ENCODE measurements at regions not wholly inside any gene's neighbourhood (a gene's known extent, or its start where the extent isn't known, plus 50 kb on each side); places are given as distances from the start of the nearest gene placed in this dataset.

DNA sequence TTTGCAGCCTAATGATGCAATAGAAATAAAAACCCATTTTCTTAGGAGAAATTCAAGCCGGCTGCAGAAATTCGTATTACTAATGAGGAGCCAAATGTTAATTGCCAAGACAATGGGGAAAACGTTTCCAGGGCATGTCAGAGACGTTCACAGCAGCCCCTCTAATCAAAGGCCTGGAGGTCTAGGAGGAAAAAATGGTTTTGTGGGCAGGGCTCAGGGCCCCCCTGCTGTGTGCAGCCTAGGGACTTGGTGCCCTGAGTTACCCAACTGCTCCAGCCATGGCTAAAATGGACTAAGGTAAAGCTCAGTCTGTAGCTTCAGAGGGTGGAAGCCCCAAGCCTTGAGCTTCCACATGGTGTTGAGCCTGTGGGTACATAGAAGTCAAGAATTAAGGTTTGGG is 461.4 kb downstream of the FAT4 start:
- no peak overlapping the region for H3K9ac ChIP-seq (replicated peaks; ENCODE audit: extremely low read depth, insufficient read depth, low read length)
- no peaks in the 10 kb centered on the region for H3K36me3 ChIP-seq (ENCODE audit: control insufficient read depth in 2 of 2, extremely low read depth in 1 of 2, insufficient read depth in 2 of 2, low read length in 2 of 2)
- intact Hi-C loops (cut with micrococcal nuclease) (no loop called here), dilution Hi-C loops (cut with MboI; ENCODE audit: extremely low pct_ligation_motif_present, low sequenced_read_pairs) (no loop called here)
- H3K4me3 ChIP-seq (replicated peaks in 1 of 3; ENCODE audit: insufficient read depth in 1 of 3, low read depth in 1 of 3, low read length in 3 of 3), result no peak overlapping the region
- FAIRE-seq, result no peak
- no peak for TF ChIP-seq MYC (IDR thresholded peaks at IDR 0.05; ENCODE audit: low read depth, low read length)
- TF ChIP-seq, protein P1, sequence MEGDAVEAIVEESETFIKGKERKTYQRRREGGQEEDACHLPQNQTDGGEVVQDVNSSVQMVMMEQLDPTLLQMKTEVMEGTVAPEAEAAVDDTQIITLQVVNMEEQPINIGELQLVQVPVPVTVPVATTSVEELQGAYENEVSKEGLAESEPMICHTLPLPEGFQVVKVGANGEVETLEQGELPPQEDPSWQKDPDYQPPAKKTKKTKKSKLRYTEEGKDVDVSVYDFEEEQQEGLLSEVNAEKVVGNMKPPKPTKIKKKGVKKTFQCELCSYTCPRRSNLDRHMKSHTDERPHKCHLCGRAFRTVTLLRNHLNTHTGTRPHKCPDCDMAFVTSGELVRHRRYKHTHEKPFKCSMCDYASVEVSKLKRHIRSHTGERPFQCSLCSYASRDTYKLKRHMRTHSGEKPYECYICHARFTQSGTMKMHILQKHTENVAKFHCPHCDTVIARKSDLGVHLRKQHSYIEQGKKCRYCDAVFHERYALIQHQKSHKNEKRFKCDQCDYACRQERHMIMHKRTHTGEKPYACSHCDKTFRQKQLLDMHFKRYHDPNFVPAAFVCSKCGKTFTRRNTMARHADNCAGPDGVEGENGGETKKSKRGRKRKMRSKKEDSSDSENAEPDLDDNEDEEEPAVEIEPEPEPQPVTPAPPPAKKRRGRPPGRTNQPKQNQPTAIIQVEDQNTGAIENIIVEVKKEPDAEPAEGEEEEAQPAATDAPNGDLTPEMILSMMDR (IDR thresholded peaks at IDR 0.05; ENCODE audit: extremely low read depth in 1 of 2, insufficient read depth in 1 of 2, low read depth in 1 of 2, low read length in 2 of 2), result no peak
- no peak for TF ChIP-seq FOS (IDR thresholded peaks at IDR 0.05; ENCODE audit: borderline replicate concordance, insufficient read depth, low read length)
- TF ChIP-seq GATA2 (IDR thresholded peaks at IDR 0.05; ENCODE audit: insufficient read depth, insufficient read length, low read depth, low read length), result no peak
- TF ChIP-seq POLR2AphosphoS5 (IDR thresholded peaks at IDR 0.05; ENCODE audit: insufficient read depth, low read depth, low read length), result no peak
- TF ChIP-seq, protein P2, sequence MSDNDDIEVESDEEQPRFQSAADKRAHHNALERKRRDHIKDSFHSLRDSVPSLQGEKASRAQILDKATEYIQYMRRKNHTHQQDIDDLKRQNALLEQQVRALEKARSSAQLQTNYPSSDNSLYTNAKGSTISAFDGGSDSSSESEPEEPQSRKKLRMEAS (IDR thresholded peaks at IDR 0.05; ENCODE audit: insufficient read depth, insufficient read length), result no peak
- no peak for TF ChIP-seq EZH2 (IDR thresholded peaks at IDR 0.05; ENCODE audit: borderline replicate concordance, low read depth, low read length, severe bottlenecking)
- TF ChIP-seq POLR2A (IDR thresholded peaks at IDR 0.05; ENCODE audit: low read depth, low read length), result no peak
- TF ChIP-seq JUN (IDR thresholded peaks at IDR 0.05; ENCODE audit: borderline replicate concordance, insufficient read depth, insufficient read length, low read depth), result no peak
- H3K4me1 ChIP-seq (ENCODE audit: control insufficient read depth, extremely low read depth, insufficient read depth, low read length), result no peaks in the 10 kb centered on the region
- no TSS peak for BruUV-seq (replicated peaks)
- no peaks in the 10 kb centered on the region for H3K79me2 ChIP-seq (ENCODE audit: control insufficient read depth, insufficient read depth, low read length)
- no peaks in the 10 kb centered on the region for H3K9me3 ChIP-seq (replicated peaks; ENCODE audit: control insufficient read depth, insufficient read depth, low read length)
- CTCF ChIA-PET, result no interaction called here
- H4K20me1 ChIP-seq (replicated peaks; ENCODE audit: control insufficient read depth, extremely low read depth, insufficient read depth, low read length), result no peaks in the 10 kb centered on the region
- POLR2A ChIA-PET, result no interaction called here
- H3K27me3 ChIP-seq (ENCODE audit: control insufficient read depth in 2 of 2, insufficient read depth in 2 of 2, low read length in 2 of 2), result no peaks in the 10 kb centered on the region
- no peak for DNase-seq (ENCODE audit: low read depth, low spot score)
- H3K4me2 ChIP-seq (ENCODE audit: insufficient read depth, low read length), result no peak overlapping the region
- no peak overlapping the region for H3K27ac ChIP-seq (ENCODE audit: insufficient read depth, low read depth, low read length)
- no peak overlapping the region for H2AFZ ChIP-seq (ENCODE audit: low read depth, low read length)
- H3K9me1 ChIP-seq (replicated peaks; ENCODE audit: control insufficient read depth, extremely low read depth, insufficient read depth, low read length), result no peaks in the 10 kb centered on the region
